ENCODE measurements at regions not wholly inside any gene's neighbourhood (a gene's known extent, or its start where the extent isn't known, plus 50 kb on each side); places are given as distances from the start of the nearest gene placed in this dataset.

DNA sequence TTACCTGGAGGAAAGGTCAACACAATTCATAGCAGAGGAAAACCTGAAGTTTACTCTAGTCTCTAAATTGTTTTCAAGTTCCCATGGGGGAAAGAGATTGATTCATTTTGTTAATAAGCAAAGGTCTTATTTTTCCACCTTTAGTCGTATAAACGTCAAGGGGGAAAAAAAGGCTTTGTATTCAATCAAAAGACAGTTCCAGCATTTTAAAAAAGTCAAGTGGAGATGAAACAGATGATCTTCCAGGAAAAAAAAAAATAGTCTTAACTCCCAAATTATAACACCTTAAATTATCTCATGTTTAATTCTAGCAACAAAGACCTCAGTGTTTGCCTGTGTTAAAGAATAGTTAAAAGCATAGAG is 140.5 kb downstream of the TOMM20 start:
- DNase-seq, result no peak

DNA sequence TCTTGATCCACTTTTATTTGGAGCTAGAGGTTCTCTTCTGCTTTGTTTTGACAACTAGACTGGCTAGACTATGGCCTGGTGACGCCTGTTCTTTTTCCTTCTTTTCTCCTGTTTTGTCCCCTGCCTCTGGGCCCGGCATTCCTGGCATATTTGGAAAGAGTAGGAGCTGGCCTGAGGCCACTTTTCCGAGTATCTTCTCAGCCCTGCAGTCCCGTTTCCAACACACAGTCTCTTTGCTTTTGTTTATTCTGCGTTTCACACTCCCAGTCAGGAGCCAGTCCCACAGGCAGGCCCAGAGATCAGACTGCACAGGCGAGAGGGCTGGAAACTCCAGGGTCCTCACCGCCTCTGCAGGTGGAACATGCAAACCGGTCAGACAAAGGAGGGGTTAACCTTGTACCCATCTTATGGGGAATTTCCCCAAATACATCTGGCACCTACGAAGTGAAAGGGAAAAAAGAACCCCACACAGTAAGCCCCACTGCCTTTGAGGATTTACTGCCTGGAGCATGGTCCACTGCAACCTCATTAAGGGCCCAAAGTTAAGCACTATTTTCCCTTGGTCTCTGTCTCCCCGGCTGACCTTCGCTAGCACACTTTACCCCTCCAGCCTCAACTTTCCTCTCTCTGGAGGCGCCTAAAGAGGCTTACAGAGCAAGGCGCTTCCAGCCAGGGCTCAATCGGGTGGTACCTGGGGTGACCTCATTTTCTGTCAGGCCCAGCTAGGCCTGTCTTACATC is 141.1 kb downstream of the TOMM20 start:
- DNase-seq, result peak; percentile 97

DNA sequence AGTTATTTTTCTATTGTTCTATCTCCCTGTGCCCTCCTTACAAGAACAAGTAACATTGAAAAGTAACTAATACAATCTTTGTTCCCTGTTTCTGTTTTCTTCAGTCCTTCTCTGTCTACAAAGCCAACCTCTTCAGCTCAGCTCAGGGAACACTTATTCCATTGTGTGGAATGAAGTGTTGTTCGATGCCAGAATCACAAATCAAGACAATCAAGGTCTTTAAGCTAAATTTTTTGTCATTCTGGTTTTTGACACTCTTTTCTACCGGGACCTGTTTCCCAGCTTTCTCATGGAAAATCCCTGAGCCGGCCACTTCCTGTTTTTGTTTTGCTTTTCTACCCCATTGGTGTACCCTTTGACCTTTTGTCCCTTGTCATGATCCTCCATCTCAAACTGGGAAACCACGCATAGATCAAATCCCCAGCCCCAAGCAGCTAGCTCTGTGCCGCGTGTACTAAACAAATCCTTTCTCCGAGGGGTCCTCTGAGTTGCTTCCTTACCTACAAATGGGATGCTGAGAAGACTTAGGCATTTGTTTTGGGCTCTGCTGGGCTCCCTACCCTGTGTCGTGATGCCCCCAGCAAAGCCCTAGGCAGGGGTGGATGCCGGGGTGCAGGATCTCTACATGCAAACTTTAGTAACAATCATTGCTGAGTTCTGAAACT is 141.8 kb downstream of the TOMM20 start:
- no peak for DNase-seq

DNA sequence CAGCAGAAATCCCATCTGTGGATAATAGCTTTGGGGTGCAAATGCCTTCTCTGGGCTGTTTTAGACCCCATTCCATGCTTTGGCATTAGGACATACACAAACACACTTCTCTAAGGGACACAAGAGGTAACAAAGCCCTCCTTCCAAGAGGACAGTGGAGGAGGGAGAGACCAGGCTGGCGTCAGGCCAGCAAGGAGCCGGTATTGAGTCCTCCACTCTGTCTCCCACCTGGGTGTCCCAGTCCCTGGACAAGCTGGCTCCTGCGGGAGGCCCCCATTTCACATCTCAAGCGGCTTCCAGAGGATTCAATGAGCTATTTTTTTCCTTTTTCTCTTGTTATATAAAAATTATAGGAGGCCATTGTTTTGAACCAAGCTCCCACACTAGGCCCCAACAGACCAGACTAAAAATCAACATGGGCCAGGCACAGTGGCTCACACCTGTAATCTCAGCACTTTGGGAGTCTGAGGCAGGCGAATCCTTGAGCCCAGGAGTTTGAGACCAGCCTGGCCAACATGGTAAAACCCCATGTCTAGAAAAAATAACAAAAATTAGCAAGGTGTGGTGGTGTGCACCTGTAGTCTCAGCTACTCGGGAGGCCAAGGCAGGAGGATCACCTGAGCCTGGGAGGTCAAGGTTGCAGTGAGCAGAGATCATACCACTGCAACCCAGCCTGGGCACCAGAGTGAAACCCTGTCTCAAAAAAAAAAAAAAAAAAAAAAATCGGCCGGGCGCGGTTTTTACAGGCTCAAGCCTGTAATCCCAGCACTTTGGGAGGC is 142.9 kb downstream of the TOMM20 start:
- no peak for DNase-seq

DNA sequence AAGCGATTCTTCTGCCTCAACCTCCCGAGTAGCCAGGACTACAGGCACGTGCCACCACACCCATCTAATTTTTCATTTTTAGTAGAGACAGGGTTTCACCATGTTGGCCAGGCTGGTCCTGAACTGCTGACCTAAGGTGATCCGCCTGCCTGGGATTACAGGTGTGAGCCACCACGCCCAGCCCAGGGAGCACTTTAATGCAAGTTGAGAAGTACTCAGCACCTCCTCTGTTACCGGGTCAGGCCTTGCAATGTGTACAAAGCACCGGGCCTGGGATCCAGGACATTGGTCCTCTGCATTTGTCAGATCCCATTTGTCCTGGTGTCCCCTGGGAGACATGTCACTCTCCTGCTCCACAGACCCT is 143.6 kb downstream of the TOMM20 start:
- DNase-seq, result no peak

DNA sequence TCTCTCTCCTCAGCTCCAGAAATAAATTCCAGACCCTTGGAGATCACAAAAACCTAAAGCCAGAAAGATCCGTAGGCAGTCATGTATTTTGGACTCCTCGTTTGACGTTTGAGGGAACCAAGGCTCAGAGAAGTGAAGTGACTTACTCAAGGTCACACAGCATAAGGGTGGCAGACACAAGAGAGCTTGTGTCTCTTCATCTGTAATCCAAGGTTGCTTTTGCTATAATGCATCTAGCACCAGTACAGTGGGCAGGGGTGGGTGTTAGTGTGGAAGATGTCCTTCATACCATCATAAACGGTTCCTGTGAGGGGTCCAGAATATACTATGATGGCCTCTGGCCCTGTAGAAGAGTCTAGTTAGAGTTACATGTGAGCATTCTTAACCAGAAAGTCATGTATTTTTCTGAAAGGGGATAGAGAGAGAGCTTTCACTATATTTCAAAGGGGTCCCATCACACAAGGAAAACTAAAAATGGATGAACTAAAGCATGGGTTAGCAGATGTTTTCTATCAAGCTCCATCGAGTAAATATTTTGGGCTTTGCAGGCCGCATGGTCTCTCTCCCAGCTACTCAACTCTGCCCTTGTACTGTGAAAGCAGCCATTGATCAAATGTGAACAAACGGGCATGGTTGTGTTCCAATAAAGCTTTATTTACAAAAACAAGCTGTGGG is 144.9 kb downstream of the TOMM20 start:
- DNase-seq, result no peak

DNA sequence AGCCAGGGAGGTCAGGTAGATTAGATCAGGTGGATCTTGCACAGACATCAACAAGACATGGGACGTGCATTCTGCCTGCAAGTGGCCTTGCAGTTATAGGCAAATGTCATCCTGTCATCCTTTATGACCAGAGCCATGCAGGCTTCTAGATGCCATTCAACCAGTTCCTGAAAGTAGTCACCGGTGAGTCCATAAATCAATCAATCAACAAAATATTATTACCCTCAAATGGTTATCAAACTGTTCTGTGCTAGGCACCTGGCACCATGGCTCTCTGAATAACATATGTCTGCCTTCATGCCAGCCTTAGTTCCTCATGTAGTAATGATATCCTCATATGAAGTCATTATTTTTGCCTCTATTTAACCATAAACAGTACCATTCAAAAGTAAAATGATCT is 146.9 kb downstream of the TOMM20 start:
- no peak for DNase-seq

DNA sequence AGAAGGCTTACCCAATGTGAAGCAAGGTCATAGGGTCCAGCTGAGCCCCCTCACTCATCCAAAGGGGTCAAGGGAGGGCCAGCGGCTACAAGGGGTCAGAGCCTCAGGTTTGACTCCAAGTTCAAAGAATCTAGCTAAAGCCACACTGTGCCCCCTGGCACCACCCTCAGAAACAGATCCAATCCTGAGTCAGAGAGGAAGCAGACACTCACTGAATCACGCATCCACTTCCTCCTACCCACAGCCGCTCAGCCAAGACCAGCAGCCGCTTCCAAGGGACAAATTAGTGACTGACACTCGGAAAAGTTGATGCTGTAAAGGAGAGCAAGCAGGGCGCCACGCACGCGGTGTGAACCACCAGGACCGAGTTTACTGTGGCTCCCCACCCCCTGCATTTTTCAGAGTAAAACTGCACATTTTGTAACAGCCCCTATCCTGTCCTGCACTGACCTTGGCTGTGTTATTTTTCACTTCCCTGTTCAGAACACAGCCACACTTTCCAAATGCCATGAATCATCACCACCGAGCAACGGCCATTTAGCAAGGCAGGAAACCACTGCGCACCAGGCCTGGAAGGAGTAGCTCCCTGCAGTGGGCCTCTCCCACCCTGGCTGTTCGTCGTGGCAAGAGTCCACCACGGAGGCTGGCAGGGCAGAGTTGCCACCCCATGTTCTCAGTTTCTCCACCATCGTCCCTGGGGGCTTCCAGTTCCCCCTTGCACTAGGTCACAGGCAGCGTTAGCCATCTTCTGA is 147.8 kb downstream of the TOMM20 start:
- DNase-seq, result peak; percentile 90

DNA sequence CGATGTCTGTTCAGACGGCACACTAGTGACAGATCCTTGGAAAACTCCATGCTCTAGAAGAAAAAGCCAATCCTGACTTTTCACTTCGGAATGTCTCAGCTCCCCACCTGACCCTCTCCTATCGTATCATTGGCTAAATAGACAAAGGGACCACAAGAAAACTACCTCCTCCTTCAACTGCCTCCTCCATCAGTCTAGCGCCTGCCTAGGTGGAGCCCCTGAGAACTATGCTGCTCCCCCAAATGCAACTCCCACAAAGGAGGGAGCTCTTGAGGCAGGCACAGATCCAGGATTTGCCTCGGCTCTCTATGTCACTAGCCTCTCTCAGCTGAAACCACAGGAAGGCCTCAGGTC is 148.4 kb downstream of the TOMM20 start:
- no peak for DNase-seq

DNA sequence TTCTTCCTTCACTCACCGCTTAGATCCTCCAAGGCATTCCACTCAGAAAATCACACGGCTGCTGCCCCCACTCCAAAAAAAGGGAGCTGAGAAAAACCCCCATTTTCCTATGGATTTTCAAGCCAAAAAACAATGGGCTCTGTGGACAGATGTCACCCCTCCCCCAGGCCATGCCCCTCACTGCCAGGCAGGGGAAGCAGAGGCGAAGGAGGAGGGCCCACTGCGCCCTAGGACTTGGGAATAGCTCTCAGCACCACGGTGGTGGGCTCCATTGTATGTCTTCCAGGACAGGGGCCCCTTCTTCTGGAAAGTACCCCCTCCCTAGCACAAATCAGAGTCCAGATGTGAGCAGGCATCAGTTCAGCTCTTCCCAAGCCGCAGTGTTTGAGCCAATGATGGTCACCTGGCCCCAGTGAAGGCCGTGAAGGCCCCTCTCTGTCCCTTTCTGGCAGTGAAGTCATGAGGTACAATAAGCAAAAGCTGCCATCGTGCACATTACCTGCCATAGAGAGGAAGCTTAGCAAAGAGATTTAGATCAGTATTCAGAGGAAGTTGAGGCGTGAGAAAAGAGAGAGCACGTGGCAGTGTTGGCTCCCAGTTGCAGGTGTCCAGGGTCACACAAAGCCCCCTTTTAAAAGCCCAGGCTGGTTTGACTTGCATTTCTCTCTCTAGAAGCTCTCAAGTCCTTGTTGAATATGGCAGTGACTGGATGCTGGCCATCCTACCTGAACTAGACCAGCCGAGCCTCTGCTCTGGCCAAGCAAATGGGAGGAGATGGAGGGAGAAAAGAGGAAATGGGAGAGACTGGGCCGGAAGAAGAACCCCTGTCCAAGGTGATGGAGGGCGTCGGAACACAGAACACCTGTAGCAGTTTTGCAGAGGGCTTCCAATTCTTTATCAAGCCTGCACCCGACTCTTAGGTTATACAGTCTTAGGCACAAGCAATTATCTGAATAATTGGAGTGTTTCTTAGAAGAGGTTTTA is 149.0 kb downstream of the TOMM20 start:
- DNase-seq, result no peak

DNA sequence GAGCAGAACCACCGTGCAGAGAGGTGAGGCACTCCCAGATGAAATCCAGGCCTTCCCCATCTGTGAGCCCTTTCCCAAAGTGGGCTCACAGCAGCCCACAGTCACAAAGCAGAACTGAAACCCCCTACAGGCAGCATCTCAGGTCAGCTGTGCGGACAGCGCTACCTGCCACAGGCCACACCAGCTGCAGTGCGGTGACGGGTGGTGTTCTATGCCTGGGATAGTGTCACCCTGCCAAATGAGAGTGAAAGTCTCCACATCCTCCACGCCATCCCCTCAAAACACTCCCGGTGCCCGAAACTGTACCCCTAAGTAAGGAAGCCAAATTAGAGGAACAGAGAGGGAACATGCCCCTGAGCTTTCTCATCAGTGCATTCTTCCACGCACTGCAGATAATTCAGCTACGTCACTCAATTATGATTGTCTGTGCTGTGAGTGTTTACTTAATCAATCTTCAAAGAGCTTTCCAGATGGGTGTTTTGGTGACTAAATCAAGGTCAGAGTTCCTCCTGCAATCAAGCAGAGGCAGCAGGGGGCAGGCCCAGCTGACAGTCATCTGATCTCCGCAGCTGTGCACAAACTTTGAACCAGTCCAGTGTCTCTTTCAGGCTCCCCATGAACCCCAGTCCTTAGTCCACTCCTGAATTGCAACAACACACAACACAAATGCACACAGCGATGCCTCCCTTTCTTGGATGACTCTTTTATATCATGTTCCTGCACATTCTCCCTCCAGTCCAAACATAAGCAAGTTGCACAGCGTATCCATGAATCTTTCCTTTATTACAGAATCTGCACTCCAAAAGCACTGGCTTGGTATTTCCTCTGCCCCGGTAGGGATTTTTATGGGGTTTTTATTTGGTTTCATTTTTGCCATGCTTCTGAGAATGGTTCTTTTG is 150.0 kb downstream of the TOMM20 start:
- no peak for DNase-seq

DNA sequence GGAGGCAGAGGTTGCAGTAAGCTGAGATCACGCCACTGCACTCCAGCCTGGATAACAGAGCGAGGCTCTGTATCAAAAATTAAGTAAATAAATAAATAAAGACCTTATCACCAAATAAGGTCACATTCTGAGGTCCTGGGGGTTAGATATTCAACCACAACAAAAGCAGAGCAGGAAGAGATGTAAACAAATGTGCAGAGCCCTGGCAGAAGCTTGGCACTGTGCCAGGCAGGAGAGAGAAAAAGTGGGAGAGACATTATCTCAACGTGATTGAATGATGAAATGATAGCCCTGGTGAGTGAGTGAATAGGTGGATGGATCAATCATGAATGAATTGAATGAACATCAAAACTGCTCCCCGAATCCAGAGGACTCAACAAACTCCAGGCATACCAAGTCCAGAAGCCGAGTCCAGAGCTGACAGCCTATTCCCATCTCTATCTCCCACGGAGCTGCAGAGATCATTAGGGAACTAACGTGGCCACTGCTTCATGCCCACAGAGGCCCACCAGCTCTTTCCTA is 150.7 kb downstream of the TOMM20 start:
- peak; percentile 65 for DNase-seq

DNA sequence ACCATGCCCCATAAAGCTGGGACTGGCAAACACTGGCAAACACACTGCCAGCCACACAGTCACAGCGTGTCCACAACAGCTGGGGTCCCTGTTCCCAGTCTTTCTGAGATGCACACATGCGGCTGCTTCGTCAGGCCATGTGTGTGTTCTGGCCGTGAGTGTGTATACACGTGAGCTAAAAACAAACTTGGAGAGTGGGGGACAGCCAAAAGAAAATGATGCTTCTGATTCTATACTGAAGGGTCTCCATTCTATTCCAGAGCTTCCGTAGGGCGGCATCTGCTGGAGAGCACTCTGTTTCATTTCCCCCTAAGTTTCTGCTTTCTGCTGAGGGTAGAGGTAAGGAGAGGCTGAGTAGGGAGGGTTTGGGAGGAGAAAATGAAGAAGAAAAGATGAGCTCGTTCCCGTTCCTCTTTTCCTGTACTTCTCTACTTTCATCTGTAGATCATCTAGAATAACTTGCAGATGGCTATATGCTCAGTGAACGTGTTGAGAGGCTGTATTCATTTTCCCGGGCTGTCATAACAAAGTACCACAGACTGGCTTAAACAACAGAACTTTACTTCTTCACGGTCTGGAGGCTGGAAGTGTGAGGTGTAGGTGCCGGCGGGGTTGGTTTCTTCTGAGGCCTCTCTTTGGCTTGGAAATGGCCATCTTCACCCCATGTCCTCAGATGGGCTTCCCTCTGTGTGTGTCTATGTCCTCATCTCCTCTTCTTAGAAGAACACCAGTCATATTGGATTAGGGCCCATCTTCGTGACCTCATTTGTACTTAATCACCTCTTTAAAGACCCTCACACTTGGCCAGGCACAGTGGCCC is 151.6 kb downstream of the TOMM20 start:
- peak; percentile 23 for DNase-seq

DNA sequence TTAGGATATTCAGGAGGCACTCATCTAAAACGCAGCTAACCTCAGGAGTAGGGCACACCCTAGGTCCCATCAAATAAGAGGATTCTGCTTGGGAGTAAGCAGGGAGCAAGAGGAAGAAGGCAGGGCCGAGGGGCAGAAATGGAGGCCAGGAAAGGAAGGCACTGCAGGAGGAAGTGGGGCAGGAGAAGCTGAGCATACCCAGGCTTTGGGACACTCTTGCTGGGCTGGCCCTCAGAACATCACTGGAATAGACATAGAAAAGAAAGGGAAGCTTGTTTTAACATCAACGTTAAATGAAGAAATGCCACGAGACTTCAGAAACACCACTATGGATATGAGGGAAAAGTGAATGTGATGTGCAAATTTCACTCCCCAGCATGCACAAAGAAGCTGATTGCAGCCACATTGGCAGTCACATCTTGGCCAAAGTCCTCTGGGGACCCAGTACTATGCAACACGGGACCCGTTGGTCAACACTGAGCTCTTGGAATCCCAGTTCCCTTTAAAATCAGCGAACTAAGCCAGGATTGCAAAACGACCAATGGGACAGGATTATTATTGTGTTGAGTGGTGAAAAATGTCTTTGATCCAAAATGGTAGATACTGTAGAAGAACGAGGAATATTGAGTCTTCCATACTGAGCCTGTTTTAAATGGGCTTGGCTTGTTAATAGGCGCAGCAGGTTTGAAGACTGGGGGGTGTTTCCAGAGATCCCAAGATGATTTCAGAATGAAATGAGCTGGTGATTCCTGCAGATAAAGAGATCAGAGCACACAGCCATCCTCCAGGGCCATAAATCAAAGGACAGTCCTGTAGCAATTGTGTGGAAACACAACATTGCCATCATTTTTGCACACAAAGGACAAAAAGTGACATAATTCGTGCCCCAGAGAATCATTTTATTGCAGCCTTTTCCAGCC is 152.4 kb downstream of the TOMM20 start:
- DNase-seq, result no peak

DNA sequence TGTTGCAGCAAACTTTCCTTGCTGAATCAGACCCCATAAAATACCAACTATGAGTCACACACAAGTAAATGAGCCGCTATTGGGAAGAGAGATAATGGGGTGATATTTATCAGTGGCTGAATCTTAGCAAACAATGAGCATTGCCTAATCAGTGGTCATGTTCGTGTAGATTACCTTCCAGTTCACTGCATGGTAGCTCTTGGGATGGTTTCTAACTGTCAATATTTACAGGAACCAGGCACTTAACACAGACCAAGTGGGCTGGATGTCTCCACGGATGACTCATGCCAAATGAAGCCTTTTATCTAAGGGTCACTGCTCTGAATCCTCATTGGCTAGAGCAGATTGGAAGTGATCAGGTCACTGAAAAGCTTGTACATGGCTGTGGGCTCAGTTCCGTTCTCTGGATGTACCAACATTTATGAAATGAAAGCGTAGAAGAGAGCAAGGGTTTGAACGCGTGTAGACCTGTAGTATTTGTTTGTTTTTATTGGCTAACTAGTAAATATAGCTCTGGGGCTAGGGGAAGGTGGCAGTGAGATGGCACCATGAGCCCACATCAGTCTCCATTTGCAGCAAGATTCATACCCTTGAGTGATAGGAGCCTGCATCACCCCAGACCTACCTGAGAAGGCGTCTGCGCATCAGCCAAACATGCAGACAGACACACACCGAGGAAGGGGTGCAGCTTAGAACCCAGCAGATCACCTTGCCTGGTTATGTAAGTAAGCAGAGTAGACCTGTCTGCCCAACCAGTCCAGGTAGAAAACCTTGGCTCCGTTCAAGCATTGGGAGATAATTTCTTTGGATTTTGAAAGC is 153.3 kb downstream of the TOMM20 start:
- DNase-seq, result peak; percentile 96

DNA sequence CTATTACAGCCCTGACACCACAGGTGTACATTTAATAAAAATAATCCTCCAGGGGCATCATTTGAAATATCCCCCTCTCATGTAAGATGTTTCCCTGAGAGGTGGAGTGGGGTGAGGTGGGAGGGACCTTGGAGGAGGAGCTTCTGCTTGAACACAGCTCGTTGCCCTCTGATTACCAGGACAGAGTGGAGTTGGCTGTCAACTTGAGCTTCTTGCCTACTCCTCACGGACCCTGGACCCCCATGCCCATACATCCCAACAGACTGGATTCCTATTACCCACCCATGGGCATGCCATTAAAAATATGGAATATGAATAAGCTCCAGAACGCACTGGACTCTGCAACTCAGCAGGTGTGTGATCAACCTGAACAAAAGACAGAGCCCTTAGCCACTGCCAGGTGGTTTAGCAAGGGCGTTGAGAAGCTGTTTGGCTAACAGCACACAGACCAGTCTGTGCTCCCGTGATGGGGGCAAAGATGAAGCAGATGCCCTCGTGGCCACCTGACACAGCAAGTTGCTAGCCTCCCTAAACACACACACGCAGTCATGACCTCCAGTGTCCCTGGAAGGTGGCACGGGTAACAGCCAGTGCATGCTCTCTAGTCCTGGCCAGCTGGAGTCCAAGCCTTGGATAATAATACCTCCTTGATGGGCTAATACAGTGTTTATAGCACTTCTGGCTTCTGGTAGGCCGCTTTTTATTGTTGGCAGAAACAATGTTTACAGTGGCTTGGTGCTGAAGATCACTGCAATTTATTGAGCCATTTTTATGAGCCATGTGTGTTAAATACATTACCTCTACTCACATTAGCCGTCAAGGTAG is 155.0 kb downstream of the TOMM20 start:
- DNase-seq, result peak; percentile 45

All from islet precursor cell (in vitro differentiated cells).